B cell (primary cell): ENCODE measurements at regions not wholly inside any gene's neighbourhood (a gene's known extent, or its start where the extent isn't known, plus 50 kb on each side); places are given as distances from the start of the nearest gene placed in this dataset.

ENCODE experiments used
- ATAC-seq: fragments of 200-7000 bp; cut with Tn5 transposase; one replicate; pipeline ENCODE4 v1.10.0; 2021; ENCODE audit warnings: low read depth, mild to moderate bottlenecking, moderate number of reproducible peaks, moderate library complexity
- CTCF ChIA-PET: fragments of 350-600 bp; sonication (Branson Sonifier 250); formaldehyde crosslinking; loops from one replicate; lab custom pipeline; 2021; ENCODE audit warnings: antibody characterized with exemption, inconsistent platforms; lab: Charles Lee
- POLR2A ChIA-PET: fragments of 350-600 bp; sonication (Branson Sonifier 250); formaldehyde crosslinking; loops from one replicate; lab custom pipeline; 2021; ENCODE audit warnings: antibody characterized with exemption; lab: Charles Lee
- DNase-seq: peaks from one replicate; pipeline ENCODE4 v3.0.0; 2013
- H2AFZ ChIP-seq: 2 replicates; pipeline ENCODE4 v1.6.1; 2012; ENCODE audit warnings: mild to moderate bottlenecking, low read depth, low read length; ENCODE audit not compliant: insufficient read depth, poor library complexity, severe bottlenecking
- H3K27ac ChIP-seq, 2 donors: 1 replicate in 1 of 2; 2 replicates in 1 of 2; pipeline ENCODE4 v1.5.1; 2012 to 2013; ENCODE audit warnings: low read length in 2 of 2, mild to moderate bottlenecking in 2 of 2, moderate library complexity in 1 of 2
- H3K27me3 ChIP-seq, 4 experiments: fragments of 200-600 bp in 1 of 4; sonication (generic) in 1 of 4; replicated peaks in 1 of 4; 1 replicate in 2 of 4; 2 replicates in 2 of 4; pipeline versions ENCODE4 v1.6.1 to v1.7.0; 2013 to 2016; ENCODE audit warnings: low read length in 3 of 4, mild to moderate bottlenecking in 2 of 4, mixed read lengths in 1 of 4, moderate library complexity in 1 of 4; ENCODE audit not compliant: insufficient read depth in 4 of 4, control insufficient read depth in 3 of 4; ENCODE audit errors: control extremely low read depth in 1 of 4
- H3K36me3 ChIP-seq, 2 experiments: replicated peaks in 1 of 2; 1 replicate in 1 of 2; 2 replicates in 1 of 2; pipeline versions ENCODE4 v1.6.1 to v1.7.1; 2013; ENCODE audit warnings: low read length in 1 of 2; ENCODE audit not compliant: insufficient read depth in 2 of 2, control insufficient read depth in 1 of 2; ENCODE audit errors: control extremely low read depth in 1 of 2, extremely low read depth in 1 of 2
- H3K4me1 ChIP-seq, 2 donors: fragments of 200-600 bp in 1 of 2; sonication (generic) in 1 of 2; 1 replicate in 1 of 2; 2 replicates in 1 of 2; pipeline versions ENCODE4 v1.5.1 to v1.6.1; 2013 to 2017; ENCODE audit warnings: low read length in 2 of 2; ENCODE audit not compliant: control insufficient read depth in 2 of 2, insufficient read depth in 2 of 2
- H3K4me2 ChIP-seq: replicated peaks from 2 replicates; pipeline ENCODE3; 2012; ENCODE audit warnings: mild to moderate bottlenecking, low read depth, low read length; ENCODE audit not compliant: poor library complexity, severe bottlenecking
- H3K4me3 ChIP-seq, 5 experiments: fragments of 200-600 bp in 1 of 5; sonication (generic) in 1 of 5; 1 replicate in 3 of 5; 2 replicates in 2 of 5; pipeline versions ENCODE4 v1.5.1 to v1.7.0; 2011 to 2016; ENCODE audit warnings: low read length in 4 of 5, mild to moderate bottlenecking in 4 of 5, low read depth in 2 of 5, control low read depth in 1 of 5, moderate library complexity in 1 of 5; ENCODE audit not compliant: insufficient read depth in 1 of 5; ENCODE audit errors: control extremely low read depth in 1 of 5, extremely low read depth in 1 of 5
- H3K79me2 ChIP-seq: fragments of 200-600 bp; sonication (generic); one replicate; pipeline ENCODE4 v1.6.0; 2016; ENCODE audit warnings: low read length; ENCODE audit not compliant: control insufficient read depth, insufficient read depth
- H3K9ac ChIP-seq: fragments of 200-600 bp; sonication (generic); 2 replicates; pipeline ENCODE4 v1.6.1; 2017; ENCODE audit warnings: mild to moderate bottlenecking, low read length, moderate library complexity
- H3K9me3 ChIP-seq, 3 donors: one replicate each; pipeline versions ENCODE4 v1.6.1 to v1.7.1; 2013; ENCODE audit warnings: low read length in 2 of 3; ENCODE audit not compliant: control insufficient read depth in 2 of 3, insufficient read depth in 1 of 3; ENCODE audit errors: control extremely low read depth in 1 of 3
- H4K20me1 ChIP-seq: 2 replicates; pipeline ENCODE4 v1.6.0; 2012; ENCODE audit warnings: mild to moderate bottlenecking, low read length; ENCODE audit not compliant: insufficient read depth, control insufficient read depth, poor library complexity, severe bottlenecking
- H3K27ac Mint-ChIP-seq: one replicate; pipeline ENCODE4 v1.8.0; 2021; ENCODE audit warnings: mixed read lengths
- H3K27me3 Mint-ChIP-seq: one replicate; pipeline ENCODE4 v1.8.0; 2021; ENCODE audit warnings: mixed read lengths
- H3K4me1 Mint-ChIP-seq: one replicate; pipeline ENCODE4 v1.8.0; 2021; ENCODE audit warnings: mixed read lengths
- H3K4me3 Mint-ChIP-seq: one replicate; pipeline ENCODE4 v1.8.0; 2021; ENCODE audit warnings: mixed read lengths
- H3K9me3 Mint-ChIP-seq: one replicate; pipeline ENCODE4 v1.8.0; 2022; ENCODE audit warnings: mixed read lengths; ENCODE audit not compliant: insufficient read depth
- CTCF ChIP-seq: fragments of 200-600 bp; IDR thresholded peaks from one replicate; pipeline ENCODE4 v1.8.0; 2022; ENCODE audit warnings: antibody characterized with exemption, mild to moderate bottlenecking
- EZH2 ChIP-seq: IDR thresholded peaks from 2 replicates; pipeline ENCODE4 v1.6.1; 2012; ENCODE audit warnings: borderline replicate concordance, low read depth, mild to moderate bottlenecking, moderate library complexity, low read length; ENCODE audit not compliant: insufficient read depth, poor library complexity, severe bottlenecking
- WGBS: methylation state at CpG from one replicate; pipeline ENCODE4 v1.1.5; 2013; ENCODE audit warnings: missing lambda C conversion rate; ENCODE audit not compliant: insufficient coverage; 5-methylcytosine and 5-hydroxymethylcytosine counted together
- intact Hi-C: fragments of 100-400 bp; cut with micrococcal nuclease; formaldehyde crosslinking; loops from one replicate; pipeline ENCODE4 v1.10.0; 2022

- Mint-ChIP-seq H3K27ac (no peak overlapping the region), H3K4me3 (no peak overlapping the region), H3K4me1 (no peaks in the 10 kb centered on the region), H3K27me3 (no peaks in the 10 kb centered on the region), H3K9me3 (no peaks in the 10 kb centered on the region)
- ChIA-PET POLR2A (no interaction called here), CTCF (no interaction called here)
- intact Hi-C loops: no loop called here
- Histone ChIP-seq H3K27ac (no peak overlapping the region), H3K36me3 (no peaks in the 10 kb centered on the region), H3K9ac (no peak overlapping the region), H3K27me3 (no peaks in the 10 kb centered on the region), H3K4me3 (no peak overlapping the region), H3K4me1 (no peaks in the 10 kb centered on the region), H4K20me1 (no peaks in the 10 kb centered on the region), H3K79me2 (no peaks in the 10 kb centered on the region), H2AFZ (no peak overlapping the region), H3K9me3 (peaks cover 0 to 1% (median 0%) of the 10 kb centered on the region in 3 donors), H3K4me2 (no peak overlapping the region)
- 88% methylated on average over 1 of the region's 2 CpGs for WGBS
- no peak for TF ChIP-seq EZH2
- no peak for TF ChIP-seq CTCF
- ATAC-seq (no peak), DNase-seq (no peak)
Observed at GRCh38 chr1:194067772-194068171, 881.4 kb upstream of the B3GALT2 start.

GRCh38 chr1:194062962-194063361 is 876.5 kb upstream of the B3GALT2 start:
- no peak overlapping the region for H3K9ac ChIP-seq
- POLR2A ChIA-PET: no interaction called here
- CTCF ChIA-PET: no interaction called here
- no peak overlapping the region for H3K27ac Mint-ChIP-seq
- no peak overlapping the region for H3K27ac ChIP-seq
- ATAC-seq: no peak
- H3K4me1 ChIP-seq: no peaks in the 10 kb centered on the region
- DNase-seq: no peak
- peaks cover 2% of the 10 kb centered on the region for H3K4me1 Mint-ChIP-seq
- 100% methylated on average over 2 of the region's 2 CpGs for WGBS
- H4K20me1 ChIP-seq: no peaks in the 10 kb centered on the region
- H3K79me2 ChIP-seq: no peaks in the 10 kb centered on the region
- no peaks in the 10 kb centered on the region for H3K36me3 ChIP-seq
- H3K9me3 Mint-ChIP-seq: no peaks in the 10 kb centered on the region
- TF ChIP-seq EZH2 (no peak), CTCF (no peak)
- H3K27me3 Mint-ChIP-seq: no peaks in the 10 kb centered on the region
- no peaks in the 10 kb centered on the region for H3K27me3 ChIP-seq
- no peak overlapping the region for H3K4me2 ChIP-seq
- intact Hi-C loops: no loop called here
- no peak overlapping the region for H3K4me3 ChIP-seq
- H3K4me3 Mint-ChIP-seq: no peak overlapping the region
- no peaks in the 10 kb centered on the region for H3K9me3 ChIP-seq
- H2AFZ ChIP-seq: no peak overlapping the region
